HEK293 (cell line): ENCODE measurements at regions not wholly inside any gene's neighbourhood (a gene's known extent, or its start where the extent isn't known, plus 50 kb on each side); places are given as distances from the start of the nearest gene placed in this dataset.
A peak's percentile ranks its signal among the peaks of the same experiment; 100 is the strongest.

Experiments
- EGR2 ChIP-seq: fragments of 450-650 bp; formaldehyde crosslinking; IDR thresholded peaks from 2 replicates; pipeline ENCODE4 v1.5.1; 2016; ENCODE audit warnings: low read depth, missing biosample characterization, missing genetic modification characterization
- FEZF1 ChIP-seq: fragments of 450-650 bp; formaldehyde crosslinking; IDR thresholded peaks from 2 replicates; pipeline ENCODE4 v1.5.1; 2016; ENCODE audit warnings: missing biosample characterization, missing genetic modification characterization
- KLF7 ChIP-seq: fragments of 450-650 bp; formaldehyde crosslinking; IDR thresholded peaks from 2 replicates; pipeline ENCODE4 v1.5.1; 2016; ENCODE audit warnings: missing biosample characterization, missing genetic modification characterization, borderline replicate concordance
- MEIS1 ChIP-seq: sonication (generic); formaldehyde crosslinking; IDR thresholded peaks from 2 replicates; pipeline ENCODE4 v1.8.1; 2022; ENCODE audit warnings: missing genetic modification reagents, mild to moderate bottlenecking, borderline replicate concordance
- SCRT1 ChIP-seq: fragments of 450-650 bp; formaldehyde crosslinking; IDR thresholded peaks from 2 replicates; pipeline ENCODE4 v1.5.1; 2016; ENCODE audit warnings: missing biosample characterization, missing genetic modification characterization, borderline replicate concordance
- TCF7L2 ChIP-seq: IDR thresholded peaks from 2 replicates; pipeline ENCODE4 v1.6.1; 2011; ENCODE audit warnings: low read depth, mild to moderate bottlenecking, inconsistent platforms, low read length, moderate library complexity, borderline replicate concordance
- ZEB2 ChIP-seq: fragments of 450-650 bp; formaldehyde crosslinking; IDR thresholded peaks from 2 replicates; pipeline ENCODE4 v1.5.1; 2016; ENCODE audit warnings: missing biosample characterization, missing genetic modification characterization
- ZNF112 ChIP-seq: fragments of 450-650 bp; formaldehyde crosslinking; IDR thresholded peaks from 2 replicates; pipeline ENCODE4 v1.5.0; 2017; ENCODE audit warnings: missing biosample characterization, missing genetic modification characterization
- ZNF169 ChIP-seq: fragments of 450-650 bp; formaldehyde crosslinking; IDR thresholded peaks from 2 replicates; pipeline ENCODE4 v1.5.1; 2016; ENCODE audit warnings: missing biosample characterization, missing genetic modification characterization
- ZNF175 ChIP-seq: fragments of 450-650 bp; formaldehyde crosslinking; IDR thresholded peaks from 2 replicates; pipeline ENCODE4 v1.5.1; 2016; ENCODE audit warnings: missing biosample characterization, missing genetic modification characterization
- ZNF341 ChIP-seq: fragments of 450-650 bp; formaldehyde crosslinking; IDR thresholded peaks from 2 replicates; pipeline ENCODE4; 2016; ENCODE audit warnings: low read depth, missing biosample characterization, missing genetic modification characterization
- ZNF37A ChIP-seq: fragments of 450-650 bp; IDR thresholded peaks from 2 replicates; pipeline ENCODE4 v1.5.1; 2018; ENCODE audit warnings: missing biosample characterization, missing genetic modification characterization
- ZNF394 ChIP-seq: fragments of 450-650 bp; formaldehyde crosslinking; IDR thresholded peaks from 2 replicates; pipeline ENCODE4 v1.5.1; 2016; ENCODE audit warnings: missing biosample characterization, missing genetic modification characterization, mild to moderate bottlenecking, moderate library complexity, borderline replicate concordance
- ZNF48 ChIP-seq: fragments of 450-650 bp; formaldehyde crosslinking; IDR thresholded peaks from 2 replicates; pipeline ENCODE4 v1.5.1; 2016; ENCODE audit warnings: missing biosample characterization, missing genetic modification characterization
- ZNF529 ChIP-seq: fragments of 450-650 bp; formaldehyde crosslinking; IDR thresholded peaks from 2 replicates; pipeline ENCODE4 v1.5.1; 2017; ENCODE audit warnings: missing genetic modification characterization, missing biosample characterization; ENCODE audit not compliant: insufficient replicate concordance
- ZNF530 ChIP-seq: fragments of 450-650 bp; formaldehyde crosslinking; IDR thresholded peaks from 2 replicates; pipeline ENCODE4 v1.5.1; 2016; ENCODE audit warnings: low read depth, missing biosample characterization, missing genetic modification characterization
- ZNF585B ChIP-seq: fragments of 450-650 bp; formaldehyde crosslinking; IDR thresholded peaks from 2 replicates; pipeline ENCODE4 v1.5.1; 2016; ENCODE audit warnings: missing biosample characterization, missing genetic modification characterization
- ZNF596 ChIP-seq: fragments of 450-650 bp; IDR thresholded peaks from 2 replicates; pipeline ENCODE4 v1.5.0; 2018; ENCODE audit warnings: missing biosample characterization, mild to moderate bottlenecking, missing genetic modification characterization, moderate library complexity
- ZNF785 ChIP-seq: fragments of 450-650 bp; formaldehyde crosslinking; IDR thresholded peaks from 2 replicates; pipeline ENCODE4 v1.5.1; 2016; ENCODE audit warnings: missing biosample characterization, missing genetic modification characterization
- ZNF837 ChIP-seq: fragments of 450-650 bp; formaldehyde crosslinking; IDR thresholded peaks from 2 replicates; pipeline ENCODE4 v1.5.1; 2016; ENCODE audit warnings: missing biosample characterization, missing genetic modification characterization
- ZXDB ChIP-seq: fragments of 450-650 bp; formaldehyde crosslinking; IDR thresholded peaks from 2 replicates; pipeline ENCODE4 v1.5.1; 2016; ENCODE audit warnings: missing biosample characterization, missing genetic modification characterization
- TF ChIP-seq, protein P1 (sequence below): fragments of 450-650 bp; formaldehyde crosslinking; IDR thresholded peaks from 2 replicates; pipeline ENCODE4 v1.5.1; 2017; ENCODE audit warnings: missing biosample characterization, missing genetic modification characterization
- TF ChIP-seq, protein P2 (sequence below): fragments of 450-650 bp; formaldehyde crosslinking; IDR thresholded peaks from 2 replicates; pipeline ENCODE4 v1.5.1; 2016; ENCODE audit warnings: missing biosample characterization, missing genetic modification characterization
- TF ChIP-seq, protein P3 (sequence below): fragments of 450-650 bp; formaldehyde crosslinking; IDR thresholded peaks from 2 replicates; pipeline ENCODE4 v1.5.1; 2016; ENCODE audit warnings: missing biosample characterization, missing genetic modification characterization
- TF ChIP-seq, protein P4 (sequence below): fragments of 450-650 bp; formaldehyde crosslinking; conservative IDR thresholded peaks from 2 replicates; pipeline ENCODE4 v1.5.1; 2016; ENCODE audit warnings: low read depth, missing biosample characterization, missing genetic modification characterization
- TF ChIP-seq, protein P5 (sequence below): fragments of 450-650 bp; IDR thresholded peaks from 2 replicates; pipeline ENCODE4 v1.5.1; 2018; ENCODE audit warnings: missing biosample characterization, missing genetic modification characterization
- TF ChIP-seq, protein P6 (sequence below): fragments of 450-650 bp; formaldehyde crosslinking; IDR thresholded peaks from 2 replicates; pipeline ENCODE4 v1.5.1; 2016; ENCODE audit warnings: missing biosample characterization, missing genetic modification characterization

DNA sequence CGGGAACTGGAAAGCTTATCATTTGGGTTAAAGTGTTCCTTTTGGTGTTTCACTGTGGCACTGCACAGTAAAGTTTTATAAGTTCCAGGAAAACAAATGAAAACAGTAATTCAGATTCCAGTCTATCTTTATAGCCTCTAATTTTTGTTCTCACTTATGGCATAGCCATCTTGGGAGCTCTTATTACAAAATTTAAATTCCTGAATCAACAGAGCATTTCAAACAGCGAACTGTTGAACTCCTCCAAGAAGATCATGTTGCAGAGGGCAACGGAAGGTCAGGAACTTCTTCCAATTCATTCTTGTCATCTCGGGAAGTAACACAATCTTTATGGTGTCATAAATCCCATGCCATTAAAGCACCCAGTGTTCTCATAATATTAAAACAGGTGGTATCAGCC is 229.1 kb downstream of the KCNC2 start (continued):
- TF ChIP-seq, protein P1, sequence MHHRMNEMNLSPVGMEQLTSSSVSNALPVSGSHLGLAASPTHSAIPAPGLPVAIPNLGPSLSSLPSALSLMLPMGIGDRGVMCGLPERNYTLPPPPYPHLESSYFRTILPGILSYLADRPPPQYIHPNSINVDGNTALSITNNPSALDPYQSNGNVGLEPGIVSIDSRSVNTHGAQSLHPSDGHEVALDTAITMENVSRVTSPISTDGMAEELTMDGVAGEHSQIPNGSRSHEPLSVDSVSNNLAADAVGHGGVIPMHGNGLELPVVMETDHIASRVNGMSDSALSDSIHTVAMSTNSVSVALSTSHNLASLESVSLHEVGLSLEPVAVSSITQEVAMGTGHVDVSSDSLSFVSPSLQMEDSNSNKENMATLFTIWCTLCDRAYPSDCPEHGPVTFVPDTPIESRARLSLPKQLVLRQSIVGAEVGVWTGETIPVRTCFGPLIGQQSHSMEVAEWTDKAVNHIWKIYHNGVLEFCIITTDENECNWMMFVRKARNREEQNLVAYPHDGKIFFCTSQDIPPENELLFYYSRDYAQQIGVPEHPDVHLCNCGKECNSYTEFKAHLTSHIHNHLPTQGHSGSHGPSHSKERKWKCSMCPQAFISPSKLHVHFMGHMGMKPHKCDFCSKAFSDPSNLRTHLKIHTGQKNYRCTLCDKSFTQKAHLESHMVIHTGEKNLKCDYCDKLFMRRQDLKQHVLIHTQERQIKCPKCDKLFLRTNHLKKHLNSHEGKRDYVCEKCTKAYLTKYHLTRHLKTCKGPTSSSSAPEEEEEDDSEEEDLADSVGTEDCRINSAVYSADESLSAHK: peak; percentile 56
- TF ChIP-seq, protein P2, sequence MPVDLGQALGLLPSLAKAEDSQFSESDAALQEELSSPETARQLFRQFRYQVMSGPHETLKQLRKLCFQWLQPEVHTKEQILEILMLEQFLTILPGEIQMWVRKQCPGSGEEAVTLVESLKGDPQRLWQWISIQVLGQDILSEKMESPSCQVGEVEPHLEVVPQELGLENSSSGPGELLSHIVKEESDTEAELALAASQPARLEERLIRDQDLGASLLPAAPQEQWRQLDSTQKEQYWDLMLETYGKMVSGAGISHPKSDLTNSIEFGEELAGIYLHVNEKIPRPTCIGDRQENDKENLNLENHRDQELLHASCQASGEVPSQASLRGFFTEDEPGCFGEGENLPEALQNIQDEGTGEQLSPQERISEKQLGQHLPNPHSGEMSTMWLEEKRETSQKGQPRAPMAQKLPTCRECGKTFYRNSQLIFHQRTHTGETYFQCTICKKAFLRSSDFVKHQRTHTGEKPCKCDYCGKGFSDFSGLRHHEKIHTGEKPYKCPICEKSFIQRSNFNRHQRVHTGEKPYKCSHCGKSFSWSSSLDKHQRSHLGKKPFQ (tag by site-specific recombination): peak; percentile 89
- TF ChIP-seq ZNF175 (tag by site-specific recombination) (no peak), TCF7L2 (peak; percentile 68; the same call in 1 of the 2 replicates), ZNF48 (no peak), ZEB2 (tag by site-specific recombination) (peak; percentile 79), ZNF837 (no peak), SCRT1 (tag by site-specific recombination) (peak; percentile 79; the same call in 1 of the 2 replicates), ZNF169 (tag by site-specific recombination) (no peak), FEZF1 (tag by site-specific recombination) (peak; percentile 85), ZNF394 (tag by site-specific recombination) (no peak), ZNF585B (tag by site-specific recombination) (no peak), MEIS1 (CRISPR knock-in tag) (no peak), EGR2 (tag by site-specific recombination) (no peak), ZNF529 (tag by site-specific recombination) (no peak), ZXDB (tag by site-specific recombination) (peak; percentile 58; the same call in 1 of the 2 replicates), ZNF530 (tag by site-specific recombination) (no peak), ZNF37A (no peak), ZNF596 (tag by site-specific recombination) (0 out of 2 replicates have a peak, but pooled peaks have one; percentile 56), ZNF341 (tag by site-specific recombination) (no peak), KLF7 (tag by site-specific recombination) (peak; percentile 49; the same call in 1 of the 2 replicates), ZNF785 (no peak), ZNF112 (tag by site-specific recombination) (no peak)
- TF ChIP-seq, protein P3, sequence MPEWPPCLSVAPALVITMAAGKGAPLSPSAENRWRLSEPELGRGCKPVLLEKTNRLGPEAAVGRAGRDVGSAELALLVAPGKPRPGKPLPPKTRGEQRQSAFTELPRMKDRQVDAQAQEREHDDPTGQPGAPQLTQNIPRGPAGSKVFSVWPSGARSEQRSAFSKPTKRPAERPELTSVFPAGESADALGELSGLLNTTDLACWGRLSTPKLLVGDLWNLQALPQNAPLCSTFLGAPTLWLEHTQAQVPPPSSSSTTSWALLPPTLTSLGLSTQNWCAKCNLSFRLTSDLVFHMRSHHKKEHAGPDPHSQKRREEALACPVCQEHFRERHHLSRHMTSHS: no peak
- TF ChIP-seq, protein P4, sequence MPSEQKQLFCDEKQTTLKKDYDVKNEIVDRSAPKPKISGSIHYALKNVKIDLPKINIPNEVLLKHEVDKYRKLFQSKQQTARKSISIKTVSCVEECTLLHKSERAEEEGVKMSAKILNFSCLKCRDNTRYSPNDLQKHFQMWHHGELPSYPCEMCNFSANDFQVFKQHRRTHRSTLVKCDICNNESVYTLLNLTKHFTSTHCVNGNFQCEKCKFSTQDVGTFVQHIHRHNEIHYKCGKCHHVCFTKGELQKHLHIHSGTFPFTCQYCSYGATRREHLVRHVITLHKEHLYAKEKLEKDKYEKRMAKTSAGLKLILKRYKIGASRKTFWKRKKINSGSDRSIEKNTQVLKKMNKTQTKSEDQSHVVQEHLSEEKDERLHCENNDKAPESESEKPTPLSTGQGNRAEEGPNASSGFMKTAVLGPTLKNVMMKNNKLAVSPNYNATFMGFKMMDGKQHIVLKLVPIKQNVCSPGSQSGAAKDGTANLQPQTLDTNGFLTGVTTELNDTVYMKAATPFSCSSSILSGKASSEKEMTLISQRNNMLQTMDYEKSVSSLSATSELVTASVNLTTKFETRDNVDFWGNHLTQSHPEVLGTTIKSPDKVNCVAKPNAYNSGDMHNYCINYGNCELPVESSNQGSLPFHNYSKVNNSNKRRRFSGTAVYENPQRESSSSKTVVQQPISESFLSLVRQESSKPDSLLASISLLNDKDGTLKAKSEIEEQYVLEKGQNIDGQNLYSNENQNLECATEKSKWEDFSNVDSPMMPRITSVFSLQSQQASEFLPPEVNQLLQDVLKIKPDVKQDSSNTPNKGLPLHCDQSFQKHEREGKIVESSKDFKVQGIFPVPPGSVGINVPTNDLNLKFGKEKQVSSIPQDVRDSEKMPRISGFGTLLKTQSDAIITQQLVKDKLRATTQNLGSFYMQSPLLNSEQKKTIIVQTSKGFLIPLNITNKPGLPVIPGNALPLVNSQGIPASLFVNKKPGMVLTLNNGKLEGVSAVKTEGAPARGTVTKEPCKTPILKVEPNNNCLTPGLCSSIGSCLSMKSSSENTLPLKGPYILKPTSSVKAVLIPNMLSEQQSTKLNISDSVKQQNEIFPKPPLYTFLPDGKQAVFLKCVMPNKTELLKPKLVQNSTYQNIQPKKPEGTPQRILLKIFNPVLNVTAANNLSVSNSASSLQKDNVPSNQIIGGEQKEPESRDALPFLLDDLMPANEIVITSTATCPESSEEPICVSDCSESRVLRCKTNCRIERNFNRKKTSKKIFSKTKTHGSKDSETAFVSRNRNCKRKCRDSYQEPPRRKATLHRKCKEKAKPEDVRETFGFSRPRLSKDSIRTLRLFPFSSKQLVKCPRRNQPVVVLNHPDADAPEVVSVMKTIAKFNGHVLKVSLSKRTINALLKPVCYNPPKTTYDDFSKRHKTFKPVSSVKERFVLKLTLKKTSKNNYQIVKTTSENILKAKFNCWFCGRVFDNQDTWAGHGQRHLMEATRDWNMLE: no peak
- TF ChIP-seq, protein P5, sequence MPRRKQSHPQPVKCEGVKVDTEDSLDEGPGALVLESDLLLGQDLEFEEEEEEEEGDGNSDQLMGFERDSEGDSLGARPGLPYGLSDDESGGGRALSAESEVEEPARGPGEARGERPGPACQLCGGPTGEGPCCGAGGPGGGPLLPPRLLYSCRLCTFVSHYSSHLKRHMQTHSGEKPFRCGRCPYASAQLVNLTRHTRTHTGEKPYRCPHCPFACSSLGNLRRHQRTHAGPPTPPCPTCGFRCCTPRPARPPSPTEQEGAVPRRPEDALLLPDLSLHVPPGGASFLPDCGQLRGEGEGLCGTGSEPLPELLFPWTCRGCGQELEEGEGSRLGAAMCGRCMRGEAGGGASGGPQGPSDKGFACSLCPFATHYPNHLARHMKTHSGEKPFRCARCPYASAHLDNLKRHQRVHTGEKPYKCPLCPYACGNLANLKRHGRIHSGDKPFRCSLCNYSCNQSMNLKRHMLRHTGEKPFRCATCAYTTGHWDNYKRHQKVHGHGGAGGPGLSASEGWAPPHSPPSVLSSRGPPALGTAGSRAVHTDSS (tag by site-specific recombination): peak; percentile 24; the same call in 1 of the 2 replicates
- TF ChIP-seq, protein P6, sequence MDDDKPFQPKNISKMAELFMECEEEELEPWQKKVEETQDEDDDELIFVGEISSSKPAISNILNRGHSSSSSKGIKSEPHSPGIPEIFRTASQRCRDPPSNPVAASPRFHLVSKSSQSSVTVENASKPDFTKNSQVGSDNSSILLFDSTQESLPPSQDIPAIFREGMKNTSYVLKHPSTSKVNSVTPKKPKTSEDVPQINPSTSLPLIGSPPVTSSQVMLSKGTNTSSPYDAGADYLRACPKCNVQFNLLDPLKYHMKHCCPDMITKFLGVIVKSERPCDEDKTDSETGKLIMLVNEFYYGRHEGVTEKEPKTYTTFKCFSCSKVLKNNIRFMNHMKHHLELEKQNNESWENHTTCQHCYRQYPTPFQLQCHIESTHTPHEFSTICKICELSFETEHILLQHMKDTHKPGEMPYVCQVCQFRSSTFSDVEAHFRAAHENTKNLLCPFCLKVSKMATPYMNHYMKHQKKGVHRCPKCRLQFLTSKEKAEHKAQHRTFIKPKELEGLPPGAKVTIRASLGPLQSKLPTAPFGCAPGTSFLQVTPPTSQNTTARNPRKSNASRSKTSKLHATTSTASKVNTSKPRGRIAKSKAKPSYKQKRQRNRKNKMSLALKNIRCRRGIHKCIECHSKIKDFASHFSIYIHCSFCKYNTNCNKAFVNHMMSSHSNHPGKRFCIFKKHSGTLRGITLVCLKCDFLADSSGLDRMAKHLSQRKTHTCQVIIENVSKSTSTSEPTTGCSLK: no peak
